Stimulated activated CD4-positive, alpha-beta T cell treated with anti-CD3 and anti-CD28 coated beads, Interleukin-4, amount 100 ng/mL, for 24 hours (primary cell): ENCODE measurements at regions not wholly inside any gene's neighbourhood (a gene's known extent, or its start where the extent isn't known, plus 50 kb on each side); places are given as distances from the start of the nearest gene placed in this dataset.

ENCODE experiments used
- DNase-seq: peaks from one replicate; pipeline ENCODE4 v3.0.0-alpha.2; 2020

GRCh38 chr1:240001177-240001740, 90.4 kb upstream of the FMN2 start:
- DNase-seq: no peak

- DNase-seq: peak; percentile 8
Measured at GRCh38 chr1:240004086-240004749, 87.5 kb upstream of the FMN2 start.

GRCh38 chr1:240005997-240006650, 85.6 kb upstream of the FMN2 start:
- no peak for DNase-seq

GRCh38 chr1:240008298-240008697, 83.4 kb upstream of the FMN2 start:
- no peak for DNase-seq

- DNase-seq: no peak
Measured at GRCh38 chr1:240014051-240014450, 77.6 kb upstream of the FMN2 start.

GRCh38 chr1:240018617-240019016, 73.1 kb upstream of the FMN2 start:
- DNase-seq: no peak

- no peak for DNase-seq
Measured at GRCh38 chr1:240019524-240019923, 72.2 kb upstream of the FMN2 start.

- DNase-seq: no peak
Measured at GRCh38 chr1:240020871-240021270, 70.8 kb upstream of the FMN2 start.

- DNase-seq: no peak
Measured at GRCh38 chr1:240021709-240022108, 70.0 kb upstream of the FMN2 start.

- no peak for DNase-seq
Measured at GRCh38 chr1:240027059-240027462, 64.6 kb upstream of the FMN2 start.

GRCh38 chr1:240029418-240029817, 62.3 kb upstream of the FMN2 start:
- DNase-seq: no peak

GRCh38 chr1:240030236-240030635, 61.4 kb upstream of the FMN2 start:
- no peak for DNase-seq

- no peak for DNase-seq
Measured at GRCh38 chr1:240031009-240031408, 60.7 kb upstream of the FMN2 start.

GRCh38 chr1:240031414-240031813, 60.3 kb upstream of the FMN2 start:
- no peak for DNase-seq

GRCh38 chr1:240033406-240033805, 58.3 kb upstream of the FMN2 start:
- DNase-seq: no peak

GRCh38 chr1:240036526-240036925, 55.2 kb upstream of the FMN2 start:
- DNase-seq: no peak
